Vagina (tissue), 2 donors: ENCODE measurements at regions not wholly inside any gene's neighbourhood (a gene's known extent, or its start where the extent isn't known, plus 50 kb on each side); places are given as distances from the start of the nearest gene placed in this dataset.

Source experiments
- CTCF ChIP-seq, 3 experiments: fragments of 450-650 bp in 2 of 3; fragments of 200-600 bp in 1 of 3; sonication (generic) in 1 of 3; IDR thresholded peaks; one replicate each; pipeline ENCODE4 v1.5.1; 2017 to 2019; ENCODE audit warnings: antibody characterized with exemption in 3 of 3, mild to moderate bottlenecking in 2 of 3, moderate library complexity in 2 of 3
- POLR2A ChIP-seq, 2 donors: fragments of 450-650 bp; IDR thresholded peaks; one replicate each; pipeline ENCODE4 v1.6.1; 2017; ENCODE audit warnings: antibody characterized with exemption in 2 of 2, mild to moderate bottlenecking in 2 of 2, moderate library complexity in 2 of 2
- POLR2AphosphoS5 ChIP-seq, 2 donors: sonication (generic); formaldehyde crosslinking; IDR thresholded peaks; one replicate each; pipeline ENCODE4 v1.9.0; 2017; ENCODE audit warnings: antibody characterized with exemption in 2 of 2, mild to moderate bottlenecking in 2 of 2, low read depth in 1 of 2; ENCODE audit not compliant: insufficient read depth in 1 of 2

DNA sequence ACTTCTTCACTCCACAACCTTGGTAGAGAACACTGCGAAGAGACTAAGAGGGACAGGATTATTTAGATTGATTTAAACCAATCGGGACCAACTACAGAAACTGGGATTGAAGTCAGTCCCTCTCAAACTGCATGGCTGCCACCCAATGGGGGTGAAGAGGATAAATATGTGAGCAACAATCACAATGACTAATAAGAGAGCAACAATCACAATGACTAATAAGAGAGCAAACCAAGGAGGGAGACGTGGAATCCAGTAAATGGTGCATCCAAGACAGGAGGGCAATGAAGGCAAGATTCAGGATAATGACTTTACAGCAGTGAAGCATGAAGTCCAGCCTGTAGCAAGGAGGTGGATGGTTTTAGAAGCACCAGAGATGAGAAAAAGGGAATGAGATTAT, 322.8 kb downstream of the TTLL7 start:
- TF ChIP-seq POLR2AphosphoS5 (IDR thresholded peaks at IDR 0.05; ENCODE audit: insufficient read depth in 1 of 2, low read depth in 1 of 2) (no peak), POLR2A (IDR thresholded peaks at IDR 0.05) (no peak), CTCF (IDR thresholded peaks at IDR 0.05) (no peak)
